ENCODE measurements at regions not wholly inside any gene's neighbourhood (a gene's known extent, or its start where the extent isn't known, plus 50 kb on each side); places are given as distances from the start of the nearest gene placed in this dataset.
"Not testable (repeated sequence)": the region's sequence is repeated elsewhere in the genome, so short reads cannot be mapped to it uniquely, and the experiment has no call there.

DNA sequence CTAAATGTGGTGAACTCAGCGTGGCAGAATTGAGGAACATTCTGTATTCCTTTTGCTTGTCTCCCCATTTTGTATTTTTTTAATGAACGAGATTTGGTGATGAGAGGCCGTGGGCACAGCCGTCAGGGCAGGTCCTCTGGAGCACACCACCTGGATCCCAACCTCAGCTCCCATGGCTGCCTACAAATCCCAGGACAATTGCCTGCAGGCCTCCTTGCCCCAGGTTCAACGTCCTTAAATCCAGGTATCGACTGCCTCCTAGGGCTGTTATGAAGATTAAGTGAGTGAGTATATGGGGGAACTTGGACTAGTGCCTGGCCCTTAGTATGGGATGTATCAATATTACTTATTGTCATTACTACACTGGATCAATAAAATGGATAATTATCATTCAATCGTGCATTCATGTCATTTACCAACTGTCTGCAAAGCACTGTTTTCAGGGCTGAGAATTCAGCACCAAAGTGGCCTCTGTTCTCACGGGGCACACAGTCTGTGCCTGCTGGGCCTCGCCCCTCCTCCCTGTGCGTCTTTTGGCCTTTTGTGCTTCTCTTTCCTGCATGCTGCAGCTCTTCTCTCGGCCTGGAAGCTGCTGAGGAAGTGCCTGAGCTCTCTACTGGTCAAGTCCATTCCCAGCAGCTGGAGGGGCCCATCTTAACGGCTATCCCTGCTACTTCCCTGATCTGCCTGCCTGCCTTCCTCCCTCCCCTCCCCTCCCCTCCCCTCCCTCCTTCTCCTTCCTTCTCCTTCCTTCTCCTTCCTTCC is 1343.7 kb downstream of the BRD1 start:
- DNase-seq: no peak

DNA sequence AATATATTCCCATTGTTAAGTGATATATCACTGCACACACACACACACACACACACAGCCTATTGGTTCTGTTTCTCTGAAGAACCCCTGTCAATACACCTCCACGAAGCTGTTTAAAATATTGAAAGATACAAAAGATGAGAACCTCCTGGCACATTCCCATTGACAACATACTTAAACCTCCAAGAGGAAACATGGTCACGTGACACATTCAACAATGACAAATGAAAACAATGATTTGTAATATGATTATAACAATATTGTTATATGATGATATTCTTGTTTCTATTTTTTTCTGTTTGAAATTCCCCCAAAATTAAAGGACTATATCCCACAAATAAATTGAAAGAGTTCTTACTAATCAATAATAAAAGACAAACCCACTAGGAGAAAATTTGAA is 1344.9 kb downstream of the BRD1 start:
- no peak for DNase-seq

DNA sequence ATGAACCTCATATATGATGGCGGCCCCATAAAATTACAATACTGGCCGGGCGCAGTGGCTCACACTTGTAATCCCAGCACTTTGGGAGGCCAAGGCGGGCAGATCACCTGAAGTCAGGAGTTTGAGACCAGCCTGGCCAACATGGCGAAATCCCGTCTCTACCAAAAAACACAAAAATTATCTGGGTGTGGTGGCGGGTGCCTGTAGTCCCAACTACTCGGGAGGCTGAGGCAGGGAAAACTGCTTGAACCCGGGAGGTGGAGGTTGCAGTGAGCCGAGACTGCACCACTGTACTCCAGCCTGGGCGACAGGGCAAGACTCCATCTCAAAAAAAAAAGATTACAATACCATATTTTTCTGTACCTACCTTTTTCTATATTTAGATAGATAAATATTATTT is 1345.5 kb downstream of the BRD1 start:
- not testable (repeated sequence) for DNase-seq

DNA sequence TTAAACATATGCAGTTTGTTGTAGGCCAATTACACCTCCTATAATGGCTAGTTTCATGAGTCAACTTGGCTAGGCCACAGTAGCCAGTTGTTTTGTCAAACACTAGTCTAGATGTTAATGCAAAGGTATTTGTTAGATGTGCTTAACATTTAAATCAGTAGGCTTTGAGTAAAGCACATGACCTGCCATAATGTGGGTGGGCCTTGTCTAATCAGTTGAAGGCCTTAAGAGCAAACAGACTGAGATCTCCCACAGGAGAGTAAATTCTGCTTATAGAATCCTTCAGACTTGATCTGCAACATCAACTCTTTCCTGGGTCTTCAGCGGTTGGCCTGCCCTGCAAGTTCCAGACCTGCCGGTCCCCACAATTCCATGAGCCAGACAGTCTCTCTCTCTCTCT is 1345.9 kb downstream of the BRD1 start:
- no peak for DNase-seq

DNA sequence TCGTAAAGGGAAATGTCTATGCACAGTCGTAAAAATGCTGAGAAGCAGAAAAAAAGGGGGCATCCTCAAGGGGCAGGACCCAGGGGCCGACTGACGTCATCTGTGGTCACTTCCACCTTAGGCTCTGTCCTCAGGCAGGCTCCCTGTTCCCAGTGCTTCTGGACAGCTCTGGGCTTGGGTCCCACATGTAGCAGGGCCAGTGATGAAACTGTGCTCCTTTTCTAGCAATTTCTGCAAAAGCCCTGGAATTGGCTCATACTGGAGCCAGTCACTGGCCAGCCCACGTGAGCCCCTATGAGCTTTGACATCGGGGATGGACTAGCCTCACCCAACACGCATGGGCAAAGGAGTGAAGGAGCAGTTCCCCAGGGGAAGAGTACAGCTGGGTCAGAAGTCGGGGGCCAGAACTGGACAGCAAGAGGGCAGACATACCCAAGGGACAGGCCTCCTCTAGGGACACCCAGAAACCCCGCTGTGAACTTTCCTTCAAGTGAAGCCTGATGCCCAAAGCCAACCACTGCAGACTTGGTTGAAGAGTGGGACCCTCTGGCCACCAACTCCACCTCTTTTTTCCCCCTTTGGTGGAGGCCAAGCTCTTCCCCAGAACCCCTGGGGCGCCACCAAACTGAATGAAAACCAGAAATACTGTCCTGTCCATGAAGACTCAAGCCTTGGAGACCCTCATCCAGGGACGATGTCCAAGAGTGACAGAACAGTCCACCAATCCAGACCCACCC is 1349.0 kb downstream of the BRD1 start:
- DNase-seq: no peak

DNA sequence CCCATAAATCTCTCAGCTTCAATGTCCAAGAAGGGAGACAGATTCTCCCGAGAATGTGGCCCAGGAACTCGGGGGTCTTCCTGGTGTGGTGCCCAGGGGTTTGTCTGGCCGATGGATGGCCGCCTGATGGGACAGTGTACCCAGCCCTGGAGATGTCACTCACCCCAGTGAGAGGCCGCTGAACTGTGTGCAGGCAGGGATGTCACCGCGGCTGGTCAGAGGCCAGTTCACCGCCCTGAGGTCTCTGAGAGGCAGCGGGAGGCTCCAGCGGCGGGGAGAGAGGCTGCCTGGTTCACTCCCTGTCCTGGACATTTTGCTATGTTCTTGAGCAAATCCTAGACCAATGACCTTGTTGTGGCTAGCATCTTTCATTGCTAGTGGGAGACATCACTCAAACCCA is 1349.5 kb downstream of the BRD1 start:
- no peak for DNase-seq

DNA sequence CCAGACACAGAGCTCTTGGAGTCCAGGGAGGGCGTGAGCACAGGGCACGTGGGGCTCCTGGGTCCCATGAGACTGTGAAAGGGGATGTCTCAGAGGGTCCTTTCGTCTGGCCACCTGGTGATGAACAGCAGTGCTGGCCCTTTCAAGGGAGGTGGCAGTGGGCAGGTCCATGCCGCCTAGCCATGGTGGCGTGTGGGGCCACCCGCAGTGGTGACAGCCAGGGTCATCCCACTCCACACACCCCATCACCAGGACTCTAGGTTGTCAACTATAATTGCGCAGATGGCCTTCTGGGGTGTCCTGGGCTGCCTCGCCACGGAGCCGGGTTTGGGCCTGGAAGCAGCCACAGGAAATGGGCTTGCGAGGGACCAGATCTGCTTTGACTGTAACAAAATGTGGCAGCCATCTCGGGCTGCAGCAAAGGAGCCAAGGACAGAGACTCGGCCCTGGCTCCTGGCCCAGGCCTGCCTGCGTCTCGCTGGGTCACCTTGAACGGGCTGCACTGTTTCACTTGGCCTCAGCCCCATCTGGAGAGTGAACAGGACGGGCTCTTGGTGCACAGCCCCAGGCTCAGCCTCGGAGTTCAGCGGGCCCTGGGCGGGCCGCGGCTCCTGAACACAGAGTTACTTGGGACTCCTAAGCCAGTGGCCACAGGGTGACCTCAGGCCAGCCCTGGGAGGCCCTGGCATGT is 1350.5 kb downstream of the BRD1 start:
- no peak for DNase-seq

DNA sequence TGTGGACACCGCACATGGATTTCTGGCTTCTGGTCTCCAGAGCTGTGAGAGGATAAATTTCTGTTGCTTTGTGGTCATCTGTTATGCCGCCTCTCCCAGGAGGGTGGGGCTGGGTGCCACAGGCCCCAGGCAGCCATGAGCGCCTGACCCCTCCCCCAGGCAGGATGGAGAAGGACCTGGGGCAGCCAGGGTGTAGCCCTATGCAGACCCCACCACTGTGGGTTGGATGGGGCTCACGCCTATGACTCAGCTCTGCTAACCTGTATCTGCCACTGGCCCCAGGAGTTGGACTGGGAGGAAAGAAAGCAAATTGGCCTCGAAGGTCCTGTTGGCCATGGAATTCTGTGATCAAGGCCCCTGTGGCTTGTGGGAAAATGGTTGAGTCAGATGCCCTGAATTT is 1351.1 kb downstream of the BRD1 start:
- DNase-seq: no peak

DNA sequence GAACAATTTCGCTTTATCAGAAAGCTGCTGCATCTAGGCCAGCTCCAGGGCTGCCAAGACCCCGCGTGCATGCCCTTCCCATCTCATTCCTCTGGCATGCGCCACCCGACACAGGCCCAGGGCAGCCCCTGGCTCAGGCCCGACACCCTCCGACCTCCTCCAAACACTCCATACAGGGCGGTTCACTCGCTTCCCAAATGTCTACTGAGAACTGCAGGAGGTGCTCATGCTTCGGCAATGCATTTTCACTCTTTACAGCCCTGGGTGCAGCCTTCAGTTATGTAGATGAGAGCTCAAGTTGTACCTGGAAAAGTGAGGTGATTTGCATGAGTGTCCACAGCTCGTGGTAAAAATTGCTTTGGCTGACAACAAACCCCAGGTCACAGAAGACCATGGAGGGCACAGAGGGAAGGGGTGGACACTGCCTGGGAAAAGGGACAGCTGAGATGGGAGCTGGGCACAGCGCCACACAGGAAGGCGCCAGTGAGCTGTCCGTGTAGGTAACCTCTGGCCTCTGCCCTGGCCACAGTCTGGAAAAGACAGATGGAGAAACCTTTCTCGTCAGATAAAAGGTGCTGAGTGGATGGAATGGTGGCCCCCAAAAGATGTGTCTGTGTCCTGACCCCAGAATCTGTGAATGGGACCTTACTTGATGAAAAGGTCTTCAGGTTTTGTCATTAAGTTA is 1351.9 kb downstream of the BRD1 start:
- no peak for DNase-seq

DNA sequence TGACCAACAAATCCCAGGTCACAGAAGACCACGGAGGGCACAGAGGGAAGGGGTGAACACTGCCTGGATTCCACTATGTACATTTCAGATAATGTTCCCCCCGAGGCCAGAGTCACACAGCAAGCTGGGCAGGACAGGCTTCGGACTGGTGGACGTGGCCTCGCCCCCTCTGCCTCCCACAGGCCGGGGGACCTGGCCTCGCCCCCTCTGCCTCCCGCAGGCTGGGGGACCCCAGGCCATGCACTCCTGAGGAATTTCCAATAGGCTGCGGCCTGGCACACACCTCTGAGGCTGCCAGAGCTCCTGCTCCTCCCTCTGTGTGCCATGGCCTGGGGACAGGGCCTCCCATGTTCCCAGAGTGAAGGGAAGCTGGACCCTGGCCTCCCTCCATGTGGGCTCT is 1352.8 kb downstream of the BRD1 start:
- no peak for DNase-seq

DNA sequence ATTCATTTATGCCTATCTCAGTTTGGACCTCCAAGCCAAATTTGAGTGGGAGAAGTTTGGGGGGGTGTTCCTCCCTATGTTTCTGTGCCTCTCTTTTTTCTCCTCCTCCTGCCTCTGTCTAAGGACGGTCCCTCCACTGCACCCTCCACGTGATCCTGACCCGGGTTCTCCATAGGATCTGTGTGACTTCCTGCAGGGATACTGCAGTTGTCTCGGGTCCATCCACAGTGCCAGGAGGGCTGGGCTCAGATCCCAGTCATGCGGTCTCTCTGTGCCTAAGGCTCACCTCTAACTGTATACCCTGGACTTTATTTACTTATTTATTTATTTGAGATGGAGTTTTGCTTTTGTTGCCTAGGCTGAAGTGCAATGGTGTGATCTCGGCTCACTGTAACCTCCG is 1354.5 kb downstream of the BRD1 start:
- no peak for DNase-seq

DNA sequence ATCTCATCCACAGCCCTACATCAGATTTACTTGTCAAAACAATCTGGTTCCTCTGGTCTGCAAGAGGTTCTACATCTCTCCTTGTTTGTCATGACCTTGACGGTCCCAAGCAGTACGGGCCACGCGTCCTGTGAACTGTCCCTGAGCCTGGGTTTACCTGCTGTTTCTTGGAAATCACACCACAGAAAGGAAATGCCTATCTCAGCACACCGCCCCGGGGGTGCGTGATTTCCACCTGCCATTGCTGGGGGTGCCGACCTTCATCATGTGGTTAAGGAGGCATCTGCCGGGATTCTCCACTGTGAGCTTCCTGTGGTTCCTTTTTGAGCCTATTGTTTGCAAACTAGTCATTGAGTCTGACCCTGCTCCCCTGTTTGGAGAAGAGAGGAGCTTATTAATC is 1363.4 kb downstream of the BRD1 start:
- DNase-seq: no peak

DNA sequence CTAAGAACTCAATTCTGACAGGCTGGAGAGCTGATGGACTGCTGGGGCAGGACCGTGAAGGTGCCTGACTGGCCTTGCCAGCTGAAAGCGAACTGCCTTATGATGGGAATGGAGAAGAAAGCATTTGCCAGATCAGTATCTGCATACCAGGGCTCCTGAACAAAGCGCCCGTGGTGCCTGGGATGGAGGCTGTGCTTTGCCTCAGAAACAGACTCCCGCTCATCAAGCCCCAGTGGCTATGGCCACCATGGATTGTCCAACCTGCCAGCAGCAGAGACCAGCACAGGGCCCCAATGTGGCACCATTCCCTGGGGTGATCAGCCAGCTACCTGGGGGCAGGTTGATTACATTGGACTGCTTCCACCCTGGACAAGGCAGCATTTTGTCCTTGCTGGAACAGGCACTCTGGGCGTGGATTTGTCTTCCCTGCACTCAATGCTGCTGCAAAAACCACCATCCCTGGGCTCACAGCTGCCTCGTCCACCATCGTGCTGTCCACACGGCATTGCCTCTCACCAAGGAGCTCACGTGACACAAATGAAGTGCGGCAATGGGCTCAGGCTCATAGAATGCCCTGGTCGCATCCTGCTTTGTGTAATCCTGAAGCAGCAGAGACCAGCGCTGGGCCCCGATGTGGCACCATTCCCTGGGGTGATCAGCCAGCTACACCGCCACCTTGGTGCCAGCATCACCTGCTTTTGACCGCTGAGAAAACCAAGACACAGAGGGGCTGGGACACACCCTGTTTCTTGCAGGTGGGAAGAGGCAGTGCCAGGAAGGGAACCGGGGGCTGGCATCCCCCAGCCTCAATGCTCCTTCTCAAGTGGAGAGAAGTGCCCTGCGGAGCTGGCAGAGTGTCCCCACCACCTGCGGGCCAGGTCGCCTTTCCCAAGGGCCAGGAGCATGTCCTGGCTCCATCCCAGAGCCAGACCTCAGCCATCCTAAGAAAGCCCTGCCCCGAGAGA is 1367.5 kb downstream of the BRD1 start:
- no peak for DNase-seq

DNA sequence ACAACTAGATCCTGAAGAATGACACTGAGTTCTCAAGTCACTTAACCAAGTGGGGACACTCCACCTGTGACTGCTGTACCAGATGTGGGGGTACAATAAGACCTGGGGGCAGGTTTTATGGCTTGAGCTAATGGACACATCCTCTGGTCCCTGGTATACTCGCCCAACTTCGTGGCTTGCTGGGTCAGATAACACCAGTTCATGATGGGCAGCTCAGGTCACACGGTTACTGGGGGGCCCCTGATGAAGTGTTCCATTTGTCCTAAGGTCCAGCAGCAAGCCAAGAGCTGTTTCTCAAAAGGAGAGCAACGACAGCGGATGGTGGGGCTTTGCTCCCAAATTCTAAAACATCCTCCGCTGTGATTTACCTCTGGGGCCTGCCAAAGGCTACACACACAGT is 1368.4 kb downstream of the BRD1 start:
- no peak for DNase-seq

DNA sequence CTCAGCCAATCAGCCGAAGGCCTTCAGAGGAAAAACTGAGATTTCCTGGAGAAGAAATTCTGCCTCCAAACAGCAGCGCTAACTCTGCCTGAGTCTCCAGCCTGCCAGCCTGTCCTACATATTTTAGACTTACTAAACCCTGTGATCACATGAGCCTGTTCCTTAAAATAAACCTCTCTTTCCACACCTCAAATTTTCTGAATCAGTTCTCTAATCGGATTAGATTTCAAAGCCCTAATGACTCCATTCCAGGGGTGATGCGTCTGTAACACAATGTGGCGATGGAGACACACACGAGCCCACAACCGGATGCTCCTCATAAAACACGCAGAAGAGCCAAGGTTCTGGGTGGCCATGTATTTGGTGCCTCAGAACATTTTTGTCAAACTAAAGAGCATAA is 1371.2 kb downstream of the BRD1 start:
- no peak for DNase-seq

DNA sequence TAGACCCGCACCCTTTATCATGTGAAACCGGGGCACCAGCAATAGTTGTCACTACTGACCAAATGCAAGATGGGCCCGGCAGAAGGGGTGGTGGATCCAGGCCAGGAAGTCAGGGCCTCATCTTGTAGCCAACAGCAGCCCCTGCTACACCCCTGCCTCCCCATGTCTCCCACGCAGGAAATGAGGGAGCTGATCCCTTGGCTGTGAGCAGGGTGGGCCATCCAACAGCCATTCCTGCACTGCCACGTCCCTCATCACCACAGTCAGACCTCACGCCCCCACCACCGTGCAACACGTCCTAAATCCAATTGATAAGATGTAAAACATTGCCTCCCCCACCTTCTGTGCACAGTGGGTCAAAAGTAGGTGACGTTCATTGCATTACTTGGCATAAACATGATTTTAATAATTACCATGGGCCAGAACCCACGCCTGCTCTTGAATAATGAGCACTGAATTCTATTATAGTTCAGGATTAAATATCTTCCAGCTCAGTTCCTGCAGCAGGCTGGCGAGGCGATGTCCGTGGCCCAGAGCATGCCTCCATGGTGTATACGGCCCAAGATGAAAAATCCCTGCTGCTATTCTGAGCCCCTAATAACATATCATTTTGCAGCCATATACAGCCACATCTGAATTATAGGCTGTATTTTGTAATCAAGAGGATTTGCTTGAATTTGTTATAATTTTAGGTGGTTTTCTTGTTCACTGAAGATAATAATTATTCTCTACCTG is 1373.8 kb downstream of the BRD1 start:
- DNase-seq: no peak

DNA sequence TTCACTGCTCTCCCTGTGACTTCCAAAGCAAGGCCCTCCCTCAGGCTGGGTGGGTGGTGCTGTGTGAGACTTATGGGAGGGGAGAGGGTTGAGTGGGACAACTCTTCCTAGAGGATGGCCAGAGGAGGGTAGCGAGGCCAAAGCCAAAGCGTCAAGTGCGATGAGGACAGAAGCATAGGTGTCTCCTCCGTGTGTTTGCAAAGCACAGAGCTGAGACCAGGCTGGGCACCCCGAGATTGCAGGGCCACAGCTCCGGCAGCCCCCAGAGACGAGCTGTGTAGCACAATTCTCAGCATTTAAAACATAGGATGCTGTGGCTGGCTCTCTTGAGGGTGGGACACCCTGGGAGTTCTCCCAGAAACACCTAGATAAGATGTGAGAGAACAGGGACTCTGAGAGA is 1374.5 kb downstream of the BRD1 start:
- no peak for DNase-seq

DNA sequence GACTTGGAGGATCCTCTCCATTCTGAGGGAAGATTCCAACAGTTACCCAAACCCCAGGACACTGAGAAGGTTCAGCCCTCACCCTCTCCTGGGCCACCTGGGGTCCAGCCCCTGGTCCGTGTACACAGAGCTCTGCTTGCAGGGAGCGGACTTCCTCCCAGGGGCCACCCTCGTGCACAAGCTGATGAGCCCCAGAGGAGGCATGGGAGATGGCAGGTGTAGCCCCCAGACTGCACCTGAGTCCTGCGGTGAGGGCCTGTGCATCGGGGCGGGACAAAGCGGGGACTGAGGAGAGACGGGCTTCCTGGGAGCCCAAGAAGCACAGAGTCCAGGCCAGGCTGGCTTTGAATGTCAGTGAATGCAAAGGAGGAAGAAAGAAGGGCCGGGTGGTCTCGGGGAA is 1374.9 kb downstream of the BRD1 start:
- DNase-seq: no peak

DNA sequence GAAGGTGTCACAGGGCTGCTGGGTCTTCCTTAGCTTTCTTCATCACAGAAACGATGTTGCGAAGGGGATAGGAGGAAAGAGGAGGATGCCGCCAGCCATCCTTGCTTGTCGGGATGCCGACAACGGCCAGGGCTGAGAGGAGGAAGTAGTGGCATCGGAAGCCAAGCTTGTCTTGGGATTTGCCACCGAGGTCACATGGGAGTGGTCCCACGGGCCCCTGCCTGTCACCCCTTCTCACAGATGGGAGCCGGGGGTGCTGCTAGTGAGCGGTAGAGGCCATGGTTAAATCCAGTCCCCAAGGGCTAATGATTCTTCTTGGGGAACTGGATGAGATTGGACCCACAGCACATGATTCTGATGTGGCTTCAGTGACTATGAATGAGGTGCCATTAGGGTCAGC is 1375.8 kb downstream of the BRD1 start:
- no peak for DNase-seq

DNA sequence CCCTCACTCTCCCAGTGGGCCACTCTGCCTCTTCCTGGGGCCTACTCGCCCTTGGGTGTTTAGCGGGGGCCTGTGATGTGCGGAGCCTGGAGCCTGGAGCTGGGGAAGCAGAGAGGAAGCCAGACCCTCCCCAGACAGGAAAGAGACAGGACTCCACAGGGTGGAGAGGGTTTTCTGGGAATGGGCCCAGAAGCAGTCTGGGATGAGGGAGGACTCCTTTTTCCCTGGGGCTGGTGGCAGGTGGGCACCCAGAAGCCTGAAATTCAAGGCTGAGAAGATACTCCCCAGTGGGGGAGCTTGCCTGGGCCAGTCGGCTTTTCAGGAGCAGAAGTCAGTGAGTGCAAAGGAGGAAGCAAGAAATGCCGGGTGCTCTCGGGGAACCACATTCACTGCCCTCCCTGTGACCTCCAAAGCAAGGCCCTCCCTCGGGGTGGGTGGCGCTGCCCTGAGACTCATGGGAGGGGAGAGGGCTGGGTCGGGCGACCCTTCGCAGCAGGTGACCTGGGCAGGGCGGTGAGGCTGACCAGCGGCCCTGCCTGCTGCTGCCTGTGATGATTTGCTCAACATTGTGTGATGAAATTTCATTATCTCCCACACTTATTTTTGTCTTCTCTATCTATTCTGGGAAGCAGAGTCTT is 1377.4 kb downstream of the BRD1 start:
- DNase-seq: no peak
